AG09319 (cell line): ENCODE measurements at regions not wholly inside any gene's neighbourhood (a gene's known extent, or its start where the extent isn't known, plus 50 kb on each side); places are given as distances from the start of the nearest gene placed in this dataset.

Source experiments
- DNase-seq: peaks from one replicate; pipeline ENCODE4 v3.0.0-alpha.2; 2010; ENCODE audit warnings: low read depth; ENCODE audit errors: extremely low read depth
- TF ChIP-seq, protein P1 (sequence below): IDR thresholded peaks from 2 replicates; pipeline ENCODE4 v1.5.1; 2011; ENCODE audit warnings: low read depth, mild to moderate bottlenecking, inconsistent platforms, low read length, moderate library complexity

DNA sequence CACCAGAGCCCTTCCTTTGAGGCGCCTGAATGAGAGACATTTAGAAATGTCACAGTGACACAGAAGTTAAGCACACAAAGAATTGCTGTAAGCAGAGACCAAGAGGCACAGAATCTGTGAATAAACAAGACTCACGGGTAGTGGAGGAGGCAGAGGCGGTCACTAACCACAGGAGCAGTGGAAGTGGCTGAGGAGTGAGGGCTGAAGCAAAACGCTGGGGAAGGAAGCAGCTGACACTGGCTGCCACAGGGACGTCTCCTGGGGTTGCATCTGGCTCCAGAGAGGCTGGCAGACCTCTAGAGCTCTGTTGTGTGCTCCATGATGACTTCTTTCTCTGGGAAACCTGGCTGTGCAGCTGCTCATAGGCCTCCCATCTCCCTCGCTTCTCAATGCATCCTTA is 65.0 kb upstream of the SLC2A12 start:
- TF ChIP-seq, protein P1, sequence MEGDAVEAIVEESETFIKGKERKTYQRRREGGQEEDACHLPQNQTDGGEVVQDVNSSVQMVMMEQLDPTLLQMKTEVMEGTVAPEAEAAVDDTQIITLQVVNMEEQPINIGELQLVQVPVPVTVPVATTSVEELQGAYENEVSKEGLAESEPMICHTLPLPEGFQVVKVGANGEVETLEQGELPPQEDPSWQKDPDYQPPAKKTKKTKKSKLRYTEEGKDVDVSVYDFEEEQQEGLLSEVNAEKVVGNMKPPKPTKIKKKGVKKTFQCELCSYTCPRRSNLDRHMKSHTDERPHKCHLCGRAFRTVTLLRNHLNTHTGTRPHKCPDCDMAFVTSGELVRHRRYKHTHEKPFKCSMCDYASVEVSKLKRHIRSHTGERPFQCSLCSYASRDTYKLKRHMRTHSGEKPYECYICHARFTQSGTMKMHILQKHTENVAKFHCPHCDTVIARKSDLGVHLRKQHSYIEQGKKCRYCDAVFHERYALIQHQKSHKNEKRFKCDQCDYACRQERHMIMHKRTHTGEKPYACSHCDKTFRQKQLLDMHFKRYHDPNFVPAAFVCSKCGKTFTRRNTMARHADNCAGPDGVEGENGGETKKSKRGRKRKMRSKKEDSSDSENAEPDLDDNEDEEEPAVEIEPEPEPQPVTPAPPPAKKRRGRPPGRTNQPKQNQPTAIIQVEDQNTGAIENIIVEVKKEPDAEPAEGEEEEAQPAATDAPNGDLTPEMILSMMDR, result no peak
- DNase-seq, result no peak

- DNase-seq, result no peak
- TF ChIP-seq, protein P1, result no peak
Observed at GRCh38 chr6:134115715-134116074, 63.3 kb upstream of the SLC2A12 start.

DNA sequence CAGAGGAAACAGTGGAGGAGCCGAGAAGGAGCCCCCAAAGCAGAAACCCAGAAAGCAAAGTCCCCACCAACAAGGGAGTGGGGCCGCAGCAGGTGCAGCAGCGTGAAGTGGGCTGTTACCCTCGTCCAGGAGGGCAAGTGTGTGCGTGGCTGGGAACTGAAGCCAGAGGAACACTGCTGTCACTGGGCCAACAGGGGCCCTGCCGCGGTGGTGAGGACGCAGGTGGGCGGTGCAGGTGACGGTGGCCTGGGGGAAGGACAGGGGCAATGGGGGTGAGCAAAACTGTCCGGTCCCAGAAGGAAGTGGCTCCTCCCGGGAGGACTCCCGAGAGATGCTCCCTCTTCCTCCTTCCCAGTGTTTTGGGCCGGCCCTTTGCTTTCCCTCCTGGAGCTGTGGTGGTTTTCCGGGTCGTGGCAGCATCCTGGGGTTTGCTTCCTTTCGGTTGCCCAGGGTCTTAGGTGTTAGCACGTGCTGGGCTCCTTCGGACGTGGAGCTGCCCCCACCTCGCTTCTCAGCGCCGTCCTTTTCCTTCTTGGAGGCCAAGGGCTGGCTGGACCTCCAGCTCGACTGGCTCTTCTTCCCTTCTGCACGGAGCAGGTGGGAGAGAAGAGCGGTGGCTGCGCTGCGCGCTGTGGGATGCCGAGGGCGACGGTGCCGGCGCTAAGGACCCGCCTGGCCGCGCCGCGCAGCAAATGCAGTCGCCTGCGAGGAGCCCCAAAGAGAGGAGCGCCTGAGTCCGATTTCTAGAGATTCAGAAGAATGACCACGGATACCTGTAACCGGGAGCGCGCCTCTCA is 62.7 kb upstream of the SLC2A12 start:
- no peak for DNase-seq
- TF ChIP-seq, protein P1, result no peak

DNA sequence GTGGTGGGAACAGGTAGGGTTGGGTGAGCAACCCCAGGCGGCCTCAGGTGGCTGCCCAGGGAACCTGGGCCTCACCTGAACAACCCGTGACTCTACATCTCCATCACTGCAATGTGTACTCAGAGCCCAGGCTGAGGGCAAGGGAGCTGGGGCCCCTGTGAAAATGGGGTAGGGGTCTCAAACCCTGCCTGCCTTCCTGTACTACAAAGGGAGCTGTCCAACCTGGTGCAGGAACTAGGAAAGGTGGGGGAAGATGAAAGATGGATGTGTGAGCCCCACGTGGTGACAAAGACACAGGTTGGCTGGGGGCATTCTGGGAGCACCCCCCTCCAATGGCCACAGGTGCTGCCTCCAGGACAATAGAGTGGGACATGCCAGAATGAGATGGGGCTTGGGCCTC is 62.1 kb upstream of the SLC2A12 start:
- TF ChIP-seq, protein P1, result no peak
- DNase-seq, result no peak

GRCh38 chr6:134111726-134112125 is 59.3 kb upstream of the SLC2A12 start:
- TF ChIP-seq, protein P1, result no peak
- DNase-seq, result no peak

GRCh38 chr6:134111062-134111677 is 58.7 kb upstream of the SLC2A12 start:
- TF ChIP-seq, protein P1, result peak; percentile 90

DNA sequence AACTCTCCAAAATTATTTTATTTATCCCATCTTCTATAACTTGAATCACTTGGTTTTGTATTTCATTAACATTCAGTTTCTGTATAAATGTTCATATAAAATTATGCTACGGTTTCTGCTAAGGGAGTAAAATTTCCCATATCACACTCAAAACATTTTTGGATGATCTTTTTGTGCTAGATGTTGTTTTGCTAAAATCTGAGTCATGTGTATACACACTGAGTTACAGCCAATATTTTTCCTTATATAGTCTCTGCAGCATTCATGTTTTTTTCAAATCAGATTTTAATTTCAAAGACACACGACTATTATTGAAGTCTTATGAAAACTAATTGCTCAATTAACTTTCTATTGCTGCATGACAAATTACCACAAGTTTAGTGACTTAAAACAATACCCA is 54.3 kb upstream of the SLC2A12 start:
- no peak for DNase-seq
- TF ChIP-seq, protein P1, result no peak

More at GRCh38 chr6:134111062-134111677, 58.7 kb upstream of the SLC2A12 start:
- peak; percentile 14 for DNase-seq
